ENCODE measurements at regions not wholly inside any gene's neighbourhood (a gene's known extent, or its start where the extent isn't known, plus 50 kb on each side); places are given as distances from the start of the nearest gene placed in this dataset.
A peak's percentile ranks its signal among the peaks of the same experiment; 100 is the strongest.

GRCh38 chr3:87792534-87793336 is 266.1 kb downstream of the CGGBP1 start, which contains the start of gene HTR1F (continued):
- TF ChIP-seq ZNF318 (IDR thresholded peaks at IDR 0.05; ENCODE audit: borderline replicate concordance in 1 of 2, low read depth in 1 of 2) (no peak), MEF2A (IDR thresholded peaks at IDR 0.05; ENCODE audit: control insufficient read depth, low read depth, low read length) (no peak), ATF4 (CRISPR knock-in tag; IDR thresholded peaks at IDR 0.05) (no peak), GTF2F1 (IDR thresholded peaks at IDR 0.05; ENCODE audit: low read depth, low read length) (no peak), ZBTB7A (IDR thresholded peaks at IDR 0.05; ENCODE audit: borderline replicate concordance, control insufficient read depth, low read depth, low read length) (peak; percentile 96), RBFOX2 (IDR thresholded peaks at IDR 0.05; ENCODE audit: low read depth, low read length) (peak; percentile 84), ZBTB17 (CRISPR knock-in tag; IDR thresholded peaks at IDR 0.05) (no peak), MTA2 (IDR thresholded peaks at IDR 0.05; ENCODE audit: low read depth) (0 out of 2 replicates have a peak, but pooled peaks have one; percentile 15), CTCF (IDR thresholded peaks at IDR 0.05 in 2 of 3, conservative IDR thresholded peaks at IDR 0.05 in 1 of 3; ENCODE audit: insufficient read depth in 2 of 3, low read depth in 1 of 3, low read length in 3 of 3) (peak; percentile 36 to 74 (median 50); a peak in 5 of 6 replicates), HDAC8 (tag; IDR thresholded peaks at IDR 0.05) (no peak), KDM1A (IDR thresholded peaks at IDR 0.05) (no peak), HDAC6 (IDR thresholded peaks at IDR 0.05; ENCODE audit: low read depth, low read length) (no peak), SMARCA5 (IDR thresholded peaks at IDR 0.05) (no peak), ZFP36 (IDR thresholded peaks at IDR 0.05; ENCODE audit: low read depth, low read length, partially characterized antibody) (no peak), HNRNPL (IDR thresholded peaks at IDR 0.05; ENCODE audit: low read depth, low read length) (peak; percentile 74), CTBP1 (IDR thresholded peaks at IDR 0.05; ENCODE audit: borderline replicate concordance) (peak; percentile 67; the same call in 1 of the 2 replicates), MYNN (IDR thresholded peaks at IDR 0.05) (no peak), MYNN (CRISPR knock-in tag; IDR thresholded peaks at IDR 0.05) (no peak)
